HEK293 (cell line): ENCODE measurements at regions not wholly inside any gene's neighbourhood (a gene's known extent, or its start where the extent isn't known, plus 50 kb on each side); places are given as distances from the start of the nearest gene placed in this dataset.

ENCODE experiments used
- CTCF ChIA-PET: fragments of 350-600 bp; formaldehyde crosslinking; extraction: SDS; loops from one replicate; lab custom pipeline; 2021; ENCODE audit warnings: antibody characterized with exemption; lab: Yijun Ruan, JAX
- POLR2A ChIA-PET: fragments of 300-600 bp; formaldehyde crosslinking; extraction: SDS; loops from one replicate; lab custom pipeline; 2020; ENCODE audit warnings: antibody characterized with exemption, inconsistent platforms; lab: Yijun Ruan, JAX
- H3K27ac ChIP-seq: fragments of 200-500 bp; sonication (Bioruptor generic); 2 replicates; pipeline ENCODE4 v1.5.1; 2014; ENCODE audit warnings: low read depth, low read length, control low read depth, inconsistent platforms; ENCODE audit errors: extremely low read depth
- H3K36me3 ChIP-seq, 2 experiments: fragments of 200-500 bp in 1 of 2; sonication (Bioruptor generic) in 1 of 2; 1 replicate in 1 of 2; 2 replicates in 1 of 2; pipeline ENCODE4 v1.5.1; 2014 to 2017; ENCODE audit warnings: inconsistent platforms in 2 of 2, low read length in 2 of 2; ENCODE audit not compliant: control insufficient read depth in 2 of 2, insufficient read depth in 1 of 2
- H3K4me1 ChIP-seq: fragments of 200-500 bp; sonication (Bioruptor generic); 2 replicates; pipeline ENCODE4 v1.5.1; 2014; ENCODE audit warnings: mild to moderate bottlenecking, low read length, inconsistent platforms; ENCODE audit not compliant: control insufficient read depth, insufficient read depth
- H3K4me3 ChIP-seq: 2 replicates; pipeline ENCODE4 v1.5.1; 2011; ENCODE audit warnings: low read depth, mild to moderate bottlenecking, control low read depth, low read length, moderate library complexity
- H3K9me3 ChIP-seq: fragments of 200-500 bp; sonication (Bioruptor generic); 2 replicates; pipeline ENCODE4 v1.5.1; 2014; ENCODE audit warnings: low read depth, low read length, inconsistent platforms; ENCODE audit not compliant: control insufficient read depth, insufficient read depth
- CTCF ChIP-seq: fragments of 450-650 bp; formaldehyde crosslinking; IDR thresholded peaks from 2 replicates; pipeline ENCODE4 v1.5.1; 2016; ENCODE audit warnings: missing biosample characterization, missing genetic modification characterization
- IKZF3 ChIP-seq: fragments of 450-650 bp; IDR thresholded peaks from 2 replicates; pipeline ENCODE4 v1.5.0; 2018; ENCODE audit warnings: missing biosample characterization, mild to moderate bottlenecking, missing genetic modification characterization, moderate library complexity
- OVOL3 ChIP-seq: fragments of 450-650 bp; formaldehyde crosslinking; IDR thresholded peaks from 2 replicates; pipeline ENCODE4 v1.5.1; 2016; ENCODE audit warnings: missing biosample characterization, missing genetic modification characterization
- RBAK ChIP-seq: fragments of 450-650 bp; formaldehyde crosslinking; IDR thresholded peaks from 2 replicates; pipeline ENCODE4 v1.5.1; 2016; ENCODE audit warnings: missing biosample characterization, missing genetic modification characterization
- SALL2 ChIP-seq: fragments of 450-650 bp; formaldehyde crosslinking; IDR thresholded peaks from 2 replicates; pipeline ENCODE4 v1.5.0; 2017; ENCODE audit warnings: missing biosample characterization, mild to moderate bottlenecking, missing genetic modification characterization, borderline replicate concordance
- SCRT2 ChIP-seq: fragments of 450-650 bp; formaldehyde crosslinking; IDR thresholded peaks from 2 replicates; pipeline ENCODE4 v1.5.1; 2016; ENCODE audit warnings: missing biosample characterization, missing genetic modification characterization
- SP2 ChIP-seq: fragments of 450-650 bp; formaldehyde crosslinking; IDR thresholded peaks from 2 replicates; pipeline ENCODE4 v1.5.1; 2016; ENCODE audit warnings: missing biosample characterization, missing genetic modification characterization
- ZIC2 ChIP-seq: fragments of 450-650 bp; formaldehyde crosslinking; IDR thresholded peaks from 2 replicates; pipeline ENCODE4 v1.5.1; 2016; ENCODE audit warnings: missing biosample characterization, missing genetic modification characterization
- ZNF10 ChIP-seq: fragments of 450-650 bp; formaldehyde crosslinking; IDR thresholded peaks from 2 replicates; pipeline ENCODE4 v1.5.1; 2017; ENCODE audit warnings: missing biosample characterization, missing genetic modification characterization
- ZNF18 ChIP-seq: fragments of 450-650 bp; formaldehyde crosslinking; IDR thresholded peaks from 2 replicates; pipeline ENCODE4 v1.5.1; 2016; ENCODE audit warnings: missing biosample characterization, missing genetic modification characterization
- ZNF19 ChIP-seq: fragments of 450-650 bp; formaldehyde crosslinking; IDR thresholded peaks from 2 replicates; pipeline ENCODE4; 2016; ENCODE audit warnings: missing biosample characterization, missing genetic modification characterization, low read depth
- ZNF211 ChIP-seq: fragments of 450-650 bp; formaldehyde crosslinking; IDR thresholded peaks from 2 replicates; pipeline ENCODE4 v1.5.1; 2016; ENCODE audit warnings: low read depth, missing biosample characterization, missing genetic modification characterization
- ZNF221 ChIP-seq: fragments of 450-650 bp; formaldehyde crosslinking; IDR thresholded peaks from 2 replicates; pipeline ENCODE4 v1.5.1; 2017; ENCODE audit warnings: missing biosample characterization, missing genetic modification characterization, borderline replicate concordance
- ZNF24 ChIP-seq: fragments of 450-650 bp; formaldehyde crosslinking; IDR thresholded peaks from 2 replicates; pipeline ENCODE4 v1.5.1; 2016; ENCODE audit warnings: missing biosample characterization, missing genetic modification characterization
- ZNF274 ChIP-seq, 2 experiments: fragments of 200-500 bp in 1 of 2; fragments of 450-650 bp in 1 of 2; sonication (Bioruptor generic) in 1 of 2; formaldehyde crosslinking in 1 of 2; IDR thresholded peaks; 2 replicates each; pipeline versions ENCODE4 v1.5.1 to v1.6.1; 2014 to 2016; ENCODE audit warnings: borderline replicate concordance in 1 of 2, inconsistent platforms in 1 of 2, low read length in 1 of 2, missing biosample characterization in 1 of 2, missing genetic modification characterization in 1 of 2
- ZNF354C ChIP-seq: fragments of 450-650 bp; formaldehyde crosslinking; IDR thresholded peaks from 2 replicates; pipeline ENCODE4 v1.5.1; 2016; ENCODE audit warnings: missing biosample characterization, missing genetic modification characterization, low read depth, borderline replicate concordance
- ZNF48 ChIP-seq: fragments of 450-650 bp; formaldehyde crosslinking; IDR thresholded peaks from 2 replicates; pipeline ENCODE4 v1.5.1; 2016; ENCODE audit warnings: missing biosample characterization, missing genetic modification characterization
- ZNF560 ChIP-seq: fragments of 450-650 bp; formaldehyde crosslinking; IDR thresholded peaks from 2 replicates; pipeline ENCODE4 v1.5.1; 2017; ENCODE audit warnings: missing biosample characterization, missing genetic modification characterization, borderline replicate concordance
- ZNF830 ChIP-seq: fragments of 450-650 bp; IDR thresholded peaks from 2 replicates; pipeline ENCODE4 v1.5.0; 2018; ENCODE audit warnings: missing biosample characterization, missing genetic modification characterization, low read depth, mild to moderate bottlenecking, moderate library complexity
- TF ChIP-seq, protein P1 (sequence below): fragments of 450-650 bp; formaldehyde crosslinking; optimal IDR thresholded peaks from 2 replicates; pipeline ENCODE3; 2016; ENCODE audit warnings: missing biosample characterization, mild to moderate bottlenecking, missing genetic modification characterization
- TF ChIP-seq, protein P2 (sequence below): fragments of 450-650 bp; formaldehyde crosslinking; IDR thresholded peaks from 2 replicates; pipeline ENCODE4 v1.5.1; 2016; ENCODE audit warnings: missing biosample characterization, missing genetic modification characterization, borderline replicate concordance
- TF ChIP-seq, protein P3 (sequence below): fragments of 450-650 bp; formaldehyde crosslinking; IDR thresholded peaks from 2 replicates; pipeline ENCODE4 v1.5.1; 2016; ENCODE audit warnings: missing biosample characterization, missing genetic modification characterization

GRCh38 chr16:73846356-73846755, 450.3 kb upstream of the PSMD7 start:
- ChIA-PET CTCF (interaction anchor here (0.7 to 0.9 kb wide), 3 partner anchors 33 to 188 kb away, joined by 3 to 4 read pairs (median 4); no protein-coding TSS in a partner anchor), POLR2A (no interaction called here)
- TF ChIP-seq RBAK (tag by site-specific recombination) (no peak), OVOL3 (no peak), SCRT2 (tag by site-specific recombination) (no peak), ZNF10 (no peak), ZNF830 (no peak), ZNF18 (tag by site-specific recombination) (no peak), ZNF48 (tag by site-specific recombination) (no peak), ZNF24 (tag by site-specific recombination) (no peak)
- TF ChIP-seq, protein P1, sequence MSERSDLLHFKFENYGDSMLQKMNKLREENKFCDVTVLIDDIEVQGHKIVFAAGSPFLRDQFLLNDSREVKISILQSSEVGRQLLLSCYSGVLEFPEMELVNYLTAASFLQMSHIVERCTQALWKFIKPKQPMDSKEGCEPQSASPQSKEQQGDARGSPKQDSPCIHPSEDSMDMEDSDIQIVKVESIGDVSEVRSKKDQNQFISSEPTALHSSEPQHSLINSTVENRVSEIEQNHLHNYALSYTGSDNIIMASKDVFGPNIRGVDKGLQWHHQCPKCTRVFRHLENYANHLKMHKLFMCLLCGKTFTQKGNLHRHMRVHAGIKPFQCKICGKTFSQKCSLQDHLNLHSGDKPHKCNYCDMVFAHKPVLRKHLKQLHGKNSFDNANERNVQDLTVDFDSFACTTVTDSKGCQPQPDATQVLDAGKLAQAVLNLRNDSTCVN (tag by site-specific recombination), result no peak
- TF ChIP-seq, protein P2, sequence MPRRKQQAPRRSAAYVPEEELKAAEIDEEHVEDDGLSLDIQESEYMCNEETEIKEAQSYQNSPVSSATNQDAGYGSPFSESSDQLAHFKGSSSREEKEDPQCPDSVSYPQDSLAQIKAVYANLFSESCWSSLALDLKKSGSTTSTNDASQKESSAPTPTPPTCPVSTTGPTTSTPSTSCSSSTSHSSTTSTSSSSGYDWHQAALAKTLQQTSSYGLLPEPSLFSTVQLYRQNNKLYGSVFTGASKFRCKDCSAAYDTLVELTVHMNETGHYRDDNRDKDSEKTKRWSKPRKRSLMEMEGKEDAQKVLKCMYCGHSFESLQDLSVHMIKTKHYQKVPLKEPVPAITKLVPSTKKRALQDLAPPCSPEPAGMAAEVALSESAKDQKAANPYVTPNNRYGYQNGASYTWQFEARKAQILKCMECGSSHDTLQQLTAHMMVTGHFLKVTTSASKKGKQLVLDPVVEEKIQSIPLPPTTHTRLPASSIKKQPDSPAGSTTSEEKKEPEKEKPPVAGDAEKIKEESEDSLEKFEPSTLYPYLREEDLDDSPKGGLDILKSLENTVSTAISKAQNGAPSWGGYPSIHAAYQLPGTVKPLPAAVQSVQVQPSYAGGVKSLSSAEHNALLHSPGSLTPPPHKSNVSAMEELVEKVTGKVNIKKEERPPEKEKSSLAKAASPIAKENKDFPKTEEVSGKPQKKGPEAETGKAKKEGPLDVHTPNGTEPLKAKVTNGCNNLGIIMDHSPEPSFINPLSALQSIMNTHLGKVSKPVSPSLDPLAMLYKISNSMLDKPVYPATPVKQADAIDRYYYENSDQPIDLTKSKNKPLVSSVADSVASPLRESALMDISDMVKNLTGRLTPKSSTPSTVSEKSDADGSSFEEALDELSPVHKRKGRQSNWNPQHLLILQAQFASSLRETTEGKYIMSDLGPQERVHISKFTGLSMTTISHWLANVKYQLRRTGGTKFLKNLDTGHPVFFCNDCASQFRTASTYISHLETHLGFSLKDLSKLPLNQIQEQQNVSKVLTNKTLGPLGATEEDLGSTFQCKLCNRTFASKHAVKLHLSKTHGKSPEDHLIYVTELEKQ (tag by site-specific recombination), result no peak

GRCh38 chr16:73846007-73846330, 450.6 kb upstream of the PSMD7 start:
- TF ChIP-seq ZNF19, result no peak
- TF ChIP-seq ZNF560, result no peak
- no peak for TF ChIP-seq ZNF221 (tag by site-specific recombination)
- TF ChIP-seq ZNF274 (IDR thresholded peaks at IDR 0.05; ENCODE audit: low read length), result no peak
- TF ChIP-seq ZNF274 (tag by site-specific recombination; IDR thresholded peaks at IDR 0.05; ENCODE audit: borderline replicate concordance), result no peak
- no peaks in the 10 kb centered on the region for H3K4me1 ChIP-seq
- H3K4me3 ChIP-seq, result no peak overlapping the region
- CTCF ChIA-PET, result interaction anchor here (0.6 to 0.9 kb wide), 4 partner anchors 33 to 188 kb away, joined by 3 to 4 read pairs (median 4); no protein-coding TSS in a partner anchor
- POLR2A ChIA-PET, result no interaction called here
- H3K36me3 ChIP-seq, result no peaks in the 10 kb centered on the region
- H3K9me3 ChIP-seq, result no peaks in the 10 kb centered on the region
- H3K27ac ChIP-seq, result no peak overlapping the region

More at GRCh38 chr16:73846356-73846755, 450.3 kb upstream of the PSMD7 start:
- Histone ChIP-seq H3K4me3 (no peak overlapping the region), H3K4me1 (no peaks in the 10 kb centered on the region), H3K9me3 (no peaks in the 10 kb centered on the region), H3K27ac (no peak overlapping the region), H3K36me3 (no peaks in the 10 kb centered on the region)

- Histone ChIP-seq H3K27ac (no peak overlapping the region), H3K36me3 (no peaks in the 10 kb centered on the region), H3K9me3 (no peaks in the 10 kb centered on the region), H3K4me3 (no peak overlapping the region), H3K4me1 (no peaks in the 10 kb centered on the region)
- CTCF ChIA-PET, result interaction anchor here (0.6 kb wide), 1 partner anchor 33 kb away, joined by 3 read pairs; no protein-coding TSS in a partner anchor
- POLR2A ChIA-PET, result no interaction called here
- TF ChIP-seq ZIC2 (tag by site-specific recombination), result no peak
- TF ChIP-seq, protein P3, sequence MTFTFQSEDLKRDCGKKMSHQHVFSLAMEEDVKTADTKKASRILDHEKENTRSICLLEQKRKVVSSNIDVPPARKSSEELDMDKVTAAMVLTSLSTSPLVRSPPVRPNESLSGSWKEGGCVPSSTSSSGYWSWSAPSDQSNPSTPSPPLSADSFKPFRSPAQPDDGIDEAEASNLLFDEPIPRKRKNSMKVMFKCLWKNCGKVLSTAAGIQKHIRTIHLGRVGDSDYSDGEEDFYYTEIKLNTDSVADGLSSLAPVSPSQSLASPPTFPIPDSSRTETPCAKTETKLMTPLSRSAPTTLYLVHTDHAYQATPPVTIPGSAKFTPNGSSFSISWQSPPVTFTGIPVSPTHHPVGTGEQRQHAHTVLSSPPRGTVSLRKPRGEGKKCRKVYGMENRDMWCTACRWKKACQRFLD, result no peak
- no peak for TF ChIP-seq SP2 (tag by site-specific recombination)
- no peak for TF ChIP-seq ZNF211 (tag by site-specific recombination)
- no peak for TF ChIP-seq IKZF3 (tag by site-specific recombination)
- TF ChIP-seq ZNF48 (tag by site-specific recombination), result no peak
- TF ChIP-seq SALL2 (tag by site-specific recombination), result no peak
- TF ChIP-seq CTCF (tag by site-specific recombination), result no peak
- no peak for TF ChIP-seq ZNF354C (tag by site-specific recombination)
Observed at GRCh38 chr16:73845238-73846006, 451.2 kb upstream of the PSMD7 start.
